ENCODE measurements at regions not wholly inside any gene's neighbourhood (a gene's known extent, or its start where the extent isn't known, plus 50 kb on each side); places are given as distances from the start of the nearest gene placed in this dataset.
"Not testable (repeated sequence)": the region's sequence is repeated elsewhere in the genome, so short reads cannot be mapped to it uniquely, and the experiment has no call there.

GRCh38 chr3:16076564-16076963, 97.9 kb upstream of the GALNT15 start:
- no peak overlapping the region for H3K27ac Mint-ChIP-seq
- peaks cover 29% of the 10 kb centered on the region for H3K9me3 Mint-ChIP-seq
- H3K27me3 Mint-ChIP-seq (ENCODE audit: low read depth, poor library complexity) = peaks cover 20% of the 10 kb centered on the region
- H3K36me3 Mint-ChIP-seq (ENCODE audit: low read depth) = peaks cover 6% of the 10 kb centered on the region
- no peak for TF ChIP-seq CTCF (IDR thresholded peaks at IDR 0.05)
- H3K4me1 Mint-ChIP-seq = no peaks in the 10 kb centered on the region
- no peak overlapping the region for H3K4me3 Mint-ChIP-seq
- no peak for DNase-seq

- DNase-seq; H3K27ac Mint-ChIP-seq; H3K4me3 Mint-ChIP-seq; H3K4me1 Mint-ChIP-seq; H3K36me3 Mint-ChIP-seq (ENCODE audit: low read depth): not testable (repeated sequence)
- H3K9me3 Mint-ChIP-seq = peaks cover 33% of the 10 kb centered on the region
- peaks cover 16% of the 10 kb centered on the region for H3K27me3 Mint-ChIP-seq (ENCODE audit: low read depth, poor library complexity)
Measured at GRCh38 chr3:16077146-16077545, 97.3 kb upstream of the GALNT15 start.

- Mint-ChIP-seq H3K27ac (peak overlapping the region; percentile 58), H3K27me3 (ENCODE audit: low read depth, poor library complexity) (peaks cover 16% of the 10 kb centered on the region), H3K9me3 (peaks cover 39% of the 10 kb centered on the region)
- not testable (repeated sequence) for H3K4me3 Mint-ChIP-seq; H3K36me3 Mint-ChIP-seq (ENCODE audit: low read depth); H3K4me1 Mint-ChIP-seq; DNase-seq
Measured at GRCh38 chr3:16077681-16078080, 96.8 kb upstream of the GALNT15 start.

- Mint-ChIP-seq H3K36me3 (ENCODE audit: low read depth) (peaks cover 6% of the 10 kb centered on the region), H3K4me1 (no peaks in the 10 kb centered on the region), H3K4me3 (no peak overlapping the region), H3K9me3 (peaks cover 47% of the 10 kb centered on the region), H3K27me3 (ENCODE audit: low read depth, poor library complexity) (peaks cover 10% of the 10 kb centered on the region), H3K27ac (no peak overlapping the region)
- DNase-seq = no peak
- no peak for TF ChIP-seq CTCF (IDR thresholded peaks at IDR 0.05)
Measured at GRCh38 chr3:16079519-16079918, 95.0 kb upstream of the GALNT15 start.

- Mint-ChIP-seq H3K9me3 (peaks cover 49% of the 10 kb centered on the region), H3K36me3 (ENCODE audit: low read depth) (peaks cover 6% of the 10 kb centered on the region)
Measured at GRCh38 chr3:16081661-16082060, 92.8 kb upstream of the GALNT15 start.

GRCh38 chr3:16084887-16085286, 89.6 kb upstream of the GALNT15 start:
- Mint-ChIP-seq H3K4me3 (no peak overlapping the region), H3K36me3 (ENCODE audit: low read depth) (peaks cover 6% of the 10 kb centered on the region), H3K4me1 (no peaks in the 10 kb centered on the region), H3K27ac (no peak overlapping the region), H3K27me3 (ENCODE audit: low read depth, poor library complexity) (peaks cover 7% of the 10 kb centered on the region), H3K9me3 (peaks cover 36% of the 10 kb centered on the region)
- DNase-seq = no peak
- TF ChIP-seq CTCF (IDR thresholded peaks at IDR 0.05) = no peak

More at GRCh38 chr3:16081661-16082060, 92.8 kb upstream of the GALNT15 start:
- H3K4me1 Mint-ChIP-seq = no peaks in the 10 kb centered on the region
- peaks cover 7% of the 10 kb centered on the region for H3K27me3 Mint-ChIP-seq (ENCODE audit: low read depth, poor library complexity)
- TF ChIP-seq CTCF (IDR thresholded peaks at IDR 0.05) = no peak
- no peak overlapping the region for H3K27ac Mint-ChIP-seq
- H3K4me3 Mint-ChIP-seq = no peak overlapping the region
- DNase-seq = no peak

- no peaks in the 10 kb centered on the region for H3K4me1 Mint-ChIP-seq
- DNase-seq = no peak
- peaks cover 30% of the 10 kb centered on the region for H3K9me3 Mint-ChIP-seq
- no peak for TF ChIP-seq CTCF (IDR thresholded peaks at IDR 0.05)
- H3K36me3 Mint-ChIP-seq (ENCODE audit: low read depth) = peaks cover 6% of the 10 kb centered on the region
- H3K4me3 Mint-ChIP-seq = no peak overlapping the region
- H3K27me3 Mint-ChIP-seq (ENCODE audit: low read depth, poor library complexity) = peaks cover 4% of the 10 kb centered on the region
- H3K27ac Mint-ChIP-seq = no peak overlapping the region
Measured at GRCh38 chr3:16085410-16085809, 89.1 kb upstream of the GALNT15 start.
